Transverse colon (tissue), 4 donors: ENCODE measurements at regions not wholly inside any gene's neighbourhood (a gene's known extent, or its start where the extent isn't known, plus 50 kb on each side); places are given as distances from the start of the nearest gene placed in this dataset.

Experiments used
- EP300 ChIP-seq: sonication (generic); formaldehyde crosslinking; IDR thresholded peaks from one replicate; pipeline ENCODE4 v1.6.1; 2017; ENCODE audit warnings: antibody characterized with exemption, low read depth
- POLR2AphosphoS5 ChIP-seq, 3 donors: sonication (generic); formaldehyde crosslinking; IDR thresholded peaks; one replicate each; pipeline ENCODE4 v1.6.1; 2016; ENCODE audit warnings: antibody characterized with exemption in 3 of 3
- TF ChIP-seq, protein P1 (sequence below), 5 experiments: fragments of 200-600 bp in 3 of 5; fragments of 450-650 bp in 2 of 5; sonication (generic) in 3 of 5; IDR thresholded peaks; 1 replicate in 2 of 5; 2 replicates in 3 of 5; pipeline ENCODE4 v1.5.1; 2016 to 2017; ENCODE audit warnings: antibody characterized with exemption in 5 of 5, inconsistent platforms in 3 of 5, mild to moderate bottlenecking in 2 of 5, moderate library complexity in 1 of 5

DNA sequence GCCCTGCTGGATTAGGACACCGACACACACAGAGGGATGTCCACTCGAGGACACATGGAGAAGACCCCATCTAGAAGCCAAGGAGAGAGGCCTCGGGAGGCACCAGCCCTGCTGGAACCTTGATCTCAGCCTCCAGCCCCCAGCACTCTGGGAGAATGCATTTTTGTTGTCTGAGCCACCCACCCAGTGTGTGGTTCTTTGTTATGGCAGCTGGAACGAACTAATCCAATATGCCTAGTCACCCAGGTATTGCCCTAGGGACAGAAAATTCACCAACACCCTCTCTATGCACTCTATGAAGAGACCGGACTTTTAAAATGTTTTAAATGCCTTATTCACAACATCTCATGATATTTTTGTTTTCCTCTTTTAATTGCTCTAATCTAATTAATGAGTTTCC, 117.4 kb downstream of the CRYAA start:
- TF ChIP-seq, protein P1, sequence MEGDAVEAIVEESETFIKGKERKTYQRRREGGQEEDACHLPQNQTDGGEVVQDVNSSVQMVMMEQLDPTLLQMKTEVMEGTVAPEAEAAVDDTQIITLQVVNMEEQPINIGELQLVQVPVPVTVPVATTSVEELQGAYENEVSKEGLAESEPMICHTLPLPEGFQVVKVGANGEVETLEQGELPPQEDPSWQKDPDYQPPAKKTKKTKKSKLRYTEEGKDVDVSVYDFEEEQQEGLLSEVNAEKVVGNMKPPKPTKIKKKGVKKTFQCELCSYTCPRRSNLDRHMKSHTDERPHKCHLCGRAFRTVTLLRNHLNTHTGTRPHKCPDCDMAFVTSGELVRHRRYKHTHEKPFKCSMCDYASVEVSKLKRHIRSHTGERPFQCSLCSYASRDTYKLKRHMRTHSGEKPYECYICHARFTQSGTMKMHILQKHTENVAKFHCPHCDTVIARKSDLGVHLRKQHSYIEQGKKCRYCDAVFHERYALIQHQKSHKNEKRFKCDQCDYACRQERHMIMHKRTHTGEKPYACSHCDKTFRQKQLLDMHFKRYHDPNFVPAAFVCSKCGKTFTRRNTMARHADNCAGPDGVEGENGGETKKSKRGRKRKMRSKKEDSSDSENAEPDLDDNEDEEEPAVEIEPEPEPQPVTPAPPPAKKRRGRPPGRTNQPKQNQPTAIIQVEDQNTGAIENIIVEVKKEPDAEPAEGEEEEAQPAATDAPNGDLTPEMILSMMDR (IDR thresholded peaks at IDR 0.05) = no peak
- TF ChIP-seq POLR2AphosphoS5 (IDR thresholded peaks at IDR 0.05) = no peak
- TF ChIP-seq EP300 = no peak
